GM12891 (cell line): ENCODE measurements at regions not wholly inside any gene's neighbourhood (a gene's known extent, or its start where the extent isn't known, plus 50 kb on each side); places are given as distances from the start of the nearest gene placed in this dataset.

Experiments
- PAX5 ChIP-seq: IDR thresholded peaks from 2 replicates; pipeline ENCODE4 v1.6.1; 2011; ENCODE audit warnings: low read length, moderate library complexity, mild to moderate bottlenecking; ENCODE audit not compliant: insufficient read depth, severe bottlenecking
- POLR2A ChIP-seq: IDR thresholded peaks from 2 replicates; pipeline ENCODE4 v1.6.1; 2011; ENCODE audit warnings: low read depth, low read length, control low read depth
- POLR2AphosphoS5 ChIP-seq: IDR thresholded peaks from 2 replicates; pipeline ENCODE4 v1.6.1; 2011; ENCODE audit warnings: low read depth, low read length, control low read depth
- POU2F2 ChIP-seq: IDR thresholded peaks from 2 replicates; pipeline ENCODE4 v1.6.1; 2011; ENCODE audit warnings: low read depth, mild to moderate bottlenecking, control low read depth, low read length, moderate library complexity
- SPI1 ChIP-seq: IDR thresholded peaks from 2 replicates; pipeline ENCODE4 v1.6.1; 2011; ENCODE audit warnings: low read depth, low read length, control low read depth
- TAF1 ChIP-seq: IDR thresholded peaks from 2 replicates; pipeline ENCODE4 v1.6.1; 2011; ENCODE audit warnings: low read depth, low read length, control low read depth

GRCh38 chr2:239869272-239870155, 155.6 kb downstream of the NDUFA10 start:
- TF ChIP-seq POLR2AphosphoS5 = no peak
- TF ChIP-seq POLR2A = no peak
- no peak for TF ChIP-seq SPI1
- TF ChIP-seq TAF1 = no peak
- TF ChIP-seq POU2F2 = no peak
- TF ChIP-seq PAX5 = no peak
